Keratinocyte (primary cell): ENCODE measurements at regions not wholly inside any gene's neighbourhood (a gene's known extent, or its start where the extent isn't known, plus 50 kb on each side); places are given as distances from the start of the nearest gene placed in this dataset.
"Not testable (repeated sequence)": the region's sequence is repeated elsewhere in the genome, so short reads cannot be mapped to it uniquely, and the experiment has no call there.

Experiments used
- DNase-seq: peaks from one replicate; pipeline ENCODE4 v3.0.0-alpha.2; 2011; ENCODE audit warnings: low read depth, missing footprints, low spot score
- FAIRE-seq: peaks from 2 replicates; lab custom pipeline; 2011; peaks lifted over from hg19 to GRCh38; lab: Jason Lieb, UNC
- H2AFZ ChIP-seq: 2 replicates; pipeline ENCODE4 v1.6.0; 2012; ENCODE audit warnings: low read length, control low read depth, inconsistent platforms; ENCODE audit not compliant: control insufficient read depth
- H3K27ac ChIP-seq: 2 replicates; pipeline ENCODE4 v1.5.1; 2011; ENCODE audit warnings: low read length; ENCODE audit not compliant: control insufficient read depth, insufficient read depth
- H3K27me3 ChIP-seq: 3 replicates; pipeline ENCODE4 v1.6.0; 2011; ENCODE audit warnings: low read length; ENCODE audit not compliant: control insufficient read depth, insufficient read depth; ENCODE audit errors: extremely low read depth
- H3K36me3 ChIP-seq, 2 experiments: 2 replicates in 1 of 2; 3 replicates in 1 of 2; pipeline ENCODE4 v1.5.1; 2011; ENCODE audit warnings: low read length in 2 of 2, mild to moderate bottlenecking in 1 of 2; ENCODE audit not compliant: control insufficient read depth in 2 of 2, insufficient read depth in 2 of 2; ENCODE audit errors: extremely low read depth in 1 of 2
- H3K4me1 ChIP-seq: 3 replicates; pipeline ENCODE4 v1.5.1; 2011; ENCODE audit warnings: low read length; ENCODE audit not compliant: control insufficient read depth, insufficient read depth; ENCODE audit errors: extremely low read depth
- H3K4me2 ChIP-seq: 3 replicates; pipeline ENCODE4 v1.6.0; 2011; ENCODE audit warnings: low read depth, low read length; ENCODE audit not compliant: control insufficient read depth, insufficient read depth; ENCODE audit errors: extremely low read depth
- H3K4me3 ChIP-seq, 3 experiments: fragments of 200-600 bp in 1 of 3; sonication (generic) in 1 of 3; 2 replicates in 2 of 3; 3 replicates in 1 of 3; pipeline ENCODE4 v1.5.1; 2011 to 2016; ENCODE audit warnings: low read length in 3 of 3, mild to moderate bottlenecking in 3 of 3, control low read depth in 2 of 3, inconsistent platforms in 1 of 3, low read depth in 1 of 3, mixed read lengths in 1 of 3, mixed run types in 1 of 3, moderate library complexity in 1 of 3; ENCODE audit not compliant: control insufficient read depth in 2 of 3, insufficient read depth in 2 of 3; ENCODE audit errors: extremely low read depth in 1 of 3
- H3K79me2 ChIP-seq: 2 replicates; pipeline ENCODE4 v1.6.0; 2012; ENCODE audit warnings: low read length; ENCODE audit not compliant: control insufficient read depth, insufficient read depth
- H3K9ac ChIP-seq: 3 replicates; pipeline ENCODE4 v1.6.0; 2011; ENCODE audit warnings: low read length; ENCODE audit not compliant: control insufficient read depth, insufficient read depth; ENCODE audit errors: extremely low read depth
- H3K9me1 ChIP-seq: 3 replicates; pipeline ENCODE4 v1.6.0; 2011; ENCODE audit warnings: low read length; ENCODE audit not compliant: control insufficient read depth, insufficient read depth; ENCODE audit errors: extremely low read depth
- H3K9me3 ChIP-seq: 2 replicates; pipeline ENCODE4 v1.5.1; 2012; ENCODE audit warnings: low read depth, low read length; ENCODE audit not compliant: control insufficient read depth
- H4K20me1 ChIP-seq: 3 replicates; pipeline ENCODE4 v1.6.0; 2011; ENCODE audit warnings: low read length; ENCODE audit not compliant: control insufficient read depth, insufficient read depth; ENCODE audit errors: extremely low read depth
- EZH2 ChIP-seq: IDR thresholded peaks from one replicate; pipeline ENCODE4 v1.6.1; 2012; ENCODE audit warnings: inconsistent platforms, mild to moderate bottlenecking, low read length, moderate library complexity
- dilution Hi-C: fragments of 300-500 bp; cut with MboI; formaldehyde crosslinking; loops from one replicate; pipeline ENCODE4 v1.7.0; 2020; ENCODE audit warnings: low sequenced_read_pairs; ENCODE audit not compliant: extremely low pct_ligation_motif_present
- TF ChIP-seq, protein P1 (sequence below), 3 experiments: IDR thresholded peaks in 1 of 3; conservative IDR thresholded peaks in 1 of 3; optimal IDR thresholded peaks in 1 of 3; 2 replicates in 2 of 3; 3 replicates in 1 of 3; pipeline versions ENCODE3 to v1.5.1; 2011; ENCODE audit warnings: low read length in 3 of 3, mild to moderate bottlenecking in 3 of 3, moderate library complexity in 2 of 3, control low read depth in 1 of 3, inconsistent platforms in 1 of 3; ENCODE audit not compliant: insufficient read depth in 2 of 3; ENCODE audit errors: extremely low read depth in 1 of 3

DNA sequence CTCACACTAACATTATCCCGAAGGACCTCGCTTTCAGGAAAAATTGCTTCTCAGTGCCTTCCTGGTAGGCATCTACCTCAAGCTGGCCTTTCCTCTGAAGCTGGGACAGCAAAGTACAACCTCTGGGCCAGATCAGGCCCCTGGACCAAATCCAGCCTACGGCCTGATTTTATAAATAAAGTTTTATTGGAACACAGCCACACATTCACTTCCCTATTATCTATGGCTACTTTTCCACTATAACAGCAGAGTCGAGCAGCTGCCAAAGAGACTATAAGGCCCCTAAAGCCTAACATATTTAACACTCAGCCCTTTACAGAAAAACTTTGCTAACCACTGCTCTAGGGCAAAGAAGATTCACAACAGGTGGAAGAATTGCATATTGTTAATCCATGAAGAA lies 554.3 kb downstream of the NTRK3 start:
- Histone ChIP-seq H3K79me2 (no peaks in the 10 kb centered on the region), H3K9me1 (no peaks in the 10 kb centered on the region), H3K27me3 (no peaks in the 10 kb centered on the region), H3K36me3 (no peaks in the 10 kb centered on the region), H2AFZ (no peak overlapping the region), H3K4me1 (no peaks in the 10 kb centered on the region), H3K9ac (no peak overlapping the region), H4K20me1 (no peaks in the 10 kb centered on the region), H3K27ac (no peak overlapping the region), H3K4me3 (no peak overlapping the region), H3K9me3 (no peaks in the 10 kb centered on the region), H3K4me2 (no peak overlapping the region)
- no peak for FAIRE-seq
- no peak for DNase-seq
- TF ChIP-seq, protein P1, sequence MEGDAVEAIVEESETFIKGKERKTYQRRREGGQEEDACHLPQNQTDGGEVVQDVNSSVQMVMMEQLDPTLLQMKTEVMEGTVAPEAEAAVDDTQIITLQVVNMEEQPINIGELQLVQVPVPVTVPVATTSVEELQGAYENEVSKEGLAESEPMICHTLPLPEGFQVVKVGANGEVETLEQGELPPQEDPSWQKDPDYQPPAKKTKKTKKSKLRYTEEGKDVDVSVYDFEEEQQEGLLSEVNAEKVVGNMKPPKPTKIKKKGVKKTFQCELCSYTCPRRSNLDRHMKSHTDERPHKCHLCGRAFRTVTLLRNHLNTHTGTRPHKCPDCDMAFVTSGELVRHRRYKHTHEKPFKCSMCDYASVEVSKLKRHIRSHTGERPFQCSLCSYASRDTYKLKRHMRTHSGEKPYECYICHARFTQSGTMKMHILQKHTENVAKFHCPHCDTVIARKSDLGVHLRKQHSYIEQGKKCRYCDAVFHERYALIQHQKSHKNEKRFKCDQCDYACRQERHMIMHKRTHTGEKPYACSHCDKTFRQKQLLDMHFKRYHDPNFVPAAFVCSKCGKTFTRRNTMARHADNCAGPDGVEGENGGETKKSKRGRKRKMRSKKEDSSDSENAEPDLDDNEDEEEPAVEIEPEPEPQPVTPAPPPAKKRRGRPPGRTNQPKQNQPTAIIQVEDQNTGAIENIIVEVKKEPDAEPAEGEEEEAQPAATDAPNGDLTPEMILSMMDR (optimal IDR thresholded peaks at IDR 0.05 in 1 of 3, IDR thresholded peaks at IDR 0.05 in 1 of 3, conservative IDR thresholded peaks at IDR 0.05 in 1 of 3; ENCODE audit: extremely low read depth in 1 of 3, insufficient read depth in 2 of 3, low read length in 3 of 3): no peak
- no peak for TF ChIP-seq EZH2
- dilution Hi-C loops: no loop called here

DNA sequence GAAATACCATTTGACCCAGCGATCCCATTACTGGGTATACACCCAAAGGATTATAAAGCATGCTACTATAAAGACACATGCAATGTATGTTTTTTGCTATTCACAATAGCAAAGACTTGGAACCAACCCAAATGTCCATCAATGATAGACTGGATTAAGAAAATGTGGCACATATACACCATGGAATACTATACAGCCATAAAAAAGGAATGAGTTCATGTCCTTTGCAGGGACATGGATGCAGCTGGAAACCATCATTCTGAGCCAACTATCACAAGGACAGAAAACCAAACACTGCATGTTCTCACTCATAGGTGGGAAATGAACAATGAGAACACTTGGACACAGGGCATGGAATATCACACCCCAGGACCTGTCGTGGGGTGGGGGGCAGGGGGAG lies 558.1 kb downstream of the NTRK3 start:
- H4K20me1 ChIP-seq, H3K27me3 ChIP-seq, H3K4me3 ChIP-seq, FAIRE-seq, H3K9me3 ChIP-seq, DNase-seq, H3K27ac ChIP-seq, H3K79me2 ChIP-seq, H3K36me3 ChIP-seq, H3K4me2 ChIP-seq, H3K9ac ChIP-seq, H3K4me1 ChIP-seq, H3K9me1 ChIP-seq, dilution Hi-C loops, H2AFZ ChIP-seq: not testable (repeated sequence)

DNA sequence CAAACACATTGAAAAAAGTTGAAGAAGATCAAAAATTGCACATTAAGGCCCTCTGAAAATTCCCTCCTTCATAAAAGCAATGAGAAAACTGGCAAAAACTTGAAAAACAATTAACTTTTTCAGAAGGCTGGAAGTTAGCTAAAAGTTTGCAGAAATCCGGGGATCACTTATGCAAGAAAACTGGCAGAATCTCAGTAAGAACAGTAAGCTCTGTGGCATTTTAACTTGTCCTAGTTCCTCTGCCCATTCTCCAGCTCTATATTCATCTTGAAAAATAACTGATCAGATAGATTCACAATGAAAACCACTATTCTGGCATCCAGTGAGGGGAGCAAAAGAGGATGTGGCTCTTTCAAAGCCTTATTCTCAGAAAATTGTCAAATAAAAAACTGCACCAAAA lies 566.8 kb downstream of the NTRK3 start:
- Histone ChIP-seq H3K9me3 (no peaks in the 10 kb centered on the region), H2AFZ (no peak overlapping the region), H3K79me2 (no peaks in the 10 kb centered on the region), H3K4me3 (no peak overlapping the region), H4K20me1 (no peaks in the 10 kb centered on the region), H3K4me1 (no peaks in the 10 kb centered on the region), H3K27me3 (no peaks in the 10 kb centered on the region), H3K27ac (no peak overlapping the region), H3K4me2 (no peak overlapping the region), H3K36me3 (no peaks in the 10 kb centered on the region), H3K9ac (no peak overlapping the region), H3K9me1 (no peaks in the 10 kb centered on the region)
- TF ChIP-seq, protein P1 (optimal IDR thresholded peaks at IDR 0.05 in 1 of 3, IDR thresholded peaks at IDR 0.05 in 1 of 3, conservative IDR thresholded peaks at IDR 0.05 in 1 of 3; ENCODE audit: extremely low read depth in 1 of 3, insufficient read depth in 2 of 3, low read length in 3 of 3): no peak
- no peak for TF ChIP-seq EZH2
- FAIRE-seq (no peak), DNase-seq (no peak)
- dilution Hi-C loops: no loop called here
